Activated gamma-delta T cell (primary cell): ENCODE measurements at regions not wholly inside any gene's neighbourhood (a gene's known extent, or its start where the extent isn't known, plus 50 kb on each side); places are given as distances from the start of the nearest gene placed in this dataset.

Experiments
- DNase-seq: peaks from one replicate; lab custom pipeline; 2025; lab: John Stamatoyannopoulos, UW

- no peak for DNase-seq
Measured at GRCh38 chr22:48680601-48681000, 1147.1 kb downstream of the BRD1 start.

GRCh38 chr22:48679656-48680555 is 1147.8 kb downstream of the BRD1 start:
- no peak for DNase-seq

- no peak for DNase-seq
Measured at GRCh38 chr22:48678171-48679135, 1149.2 kb downstream of the BRD1 start.

GRCh38 chr22:48677621-48678020 is 1150.1 kb downstream of the BRD1 start:
- no peak for DNase-seq

GRCh38 chr22:48677168-48677520 is 1150.5 kb downstream of the BRD1 start:
- no peak for DNase-seq

GRCh38 chr22:48676266-48677167 is 1151.2 kb downstream of the BRD1 start:
- no peak for DNase-seq

- DNase-seq, result no peak
Measured at GRCh38 chr22:48675830-48676145, 1151.9 kb downstream of the BRD1 start.

GRCh38 chr22:48675141-48675829 is 1152.4 kb downstream of the BRD1 start:
- DNase-seq, result no peak

- no peak for DNase-seq
Measured at GRCh38 chr22:48673806-48674500, 1153.7 kb downstream of the BRD1 start.

GRCh38 chr22:48672387-48672786 is 1155.3 kb downstream of the BRD1 start:
- DNase-seq, result no peak

GRCh38 chr22:48670731-48671130 is 1156.9 kb downstream of the BRD1 start:
- no peak for DNase-seq

GRCh38 chr22:48669986-48670716 is 1157.5 kb downstream of the BRD1 start:
- no peak for DNase-seq

- DNase-seq, result no peak
Measured at GRCh38 chr22:48669226-48669625, 1158.4 kb downstream of the BRD1 start.

- no peak for DNase-seq
Measured at GRCh38 chr22:48667289-48667688, 1160.4 kb downstream of the BRD1 start.

GRCh38 chr22:48666620-48667019 is 1161.1 kb downstream of the BRD1 start:
- DNase-seq, result no peak

- no peak for DNase-seq
Measured at GRCh38 chr22:48665311-48665995, 1162.2 kb downstream of the BRD1 start.

GRCh38 chr22:48664586-48664985 is 1163.1 kb downstream of the BRD1 start:
- no peak for DNase-seq

- DNase-seq, result no peak
Measured at GRCh38 chr22:48663297-48663696, 1164.4 kb downstream of the BRD1 start.

- no peak for DNase-seq
Measured at GRCh38 chr22:48662476-48663135, 1165.1 kb downstream of the BRD1 start.
